Trophoblast cell (in vitro differentiated cells and primary cell): ENCODE measurements at regions not wholly inside any gene's neighbourhood (a gene's known extent, or its start where the extent isn't known, plus 50 kb on each side); places are given as distances from the start of the nearest gene placed in this dataset.

Source experiments
- DNase-seq, 2 donors: peaks; one replicate each; pipeline ENCODE4 v3.0.0-alpha.2; 2016
- H2AFZ ChIP-seq: 2 replicates; pipeline ENCODE4 v1.6.1; 2013; ENCODE audit warnings: low read length, moderate library complexity, mild to moderate bottlenecking; ENCODE audit not compliant: insufficient read depth, poor library complexity
- H2AK5ac ChIP-seq: 2 replicates; pipeline ENCODE4 v1.6.1; 2013; ENCODE audit warnings: mild to moderate bottlenecking, low read length
- H2BK120ac ChIP-seq: 2 replicates; pipeline ENCODE4 v1.6.1; 2013; ENCODE audit warnings: low read length, mild to moderate bottlenecking, moderate library complexity; ENCODE audit not compliant: insufficient read depth, poor library complexity
- H2BK12ac ChIP-seq: 2 replicates; pipeline ENCODE4 v1.6.1; 2013; ENCODE audit warnings: mild to moderate bottlenecking, low read length, moderate library complexity
- H2BK5ac ChIP-seq: 2 replicates; pipeline ENCODE4 v1.6.1; 2013; ENCODE audit warnings: low read length, low read depth, moderate library complexity, mild to moderate bottlenecking; ENCODE audit not compliant: poor library complexity
- H3K14ac ChIP-seq: 2 replicates; pipeline ENCODE4 v1.6.1; 2013; ENCODE audit warnings: mild to moderate bottlenecking, low read length
- H3K18ac ChIP-seq: 2 replicates; pipeline ENCODE4 v1.6.1; 2013; ENCODE audit warnings: mild to moderate bottlenecking, low read length
- H3K23ac ChIP-seq: 2 replicates; pipeline ENCODE4 v1.6.1; 2013; ENCODE audit warnings: low read length
- H3K27ac ChIP-seq: 2 replicates; pipeline ENCODE4 v1.5.1; 2013; ENCODE audit warnings: low read depth, mild to moderate bottlenecking, inconsistent platforms, low read length, moderate library complexity
- H3K27me3 ChIP-seq: 2 replicates; pipeline ENCODE4 v1.6.1; 2013; ENCODE audit warnings: inconsistent platforms, mild to moderate bottlenecking, low read length, moderate library complexity; ENCODE audit not compliant: insufficient read depth
- H3K36me3 ChIP-seq, 2 experiments: 1 replicate in 1 of 2; 2 replicates in 1 of 2; pipeline ENCODE4 v1.6.1; 2013; ENCODE audit warnings: low read length in 2 of 2, mild to moderate bottlenecking in 2 of 2, moderate library complexity in 1 of 2; ENCODE audit not compliant: insufficient read depth in 2 of 2, control insufficient read depth in 1 of 2
- H3K4ac ChIP-seq: 2 replicates; pipeline ENCODE4 v1.6.1; 2013; ENCODE audit warnings: low read depth, mild to moderate bottlenecking, low read length, moderate library complexity
- H3K4me1 ChIP-seq, 2 experiments: 1 replicate in 1 of 2; 2 replicates in 1 of 2; pipeline ENCODE4 v1.6.1; 2013; ENCODE audit warnings: low read length in 2 of 2, mild to moderate bottlenecking in 2 of 2, moderate library complexity in 1 of 2; ENCODE audit not compliant: insufficient read depth in 2 of 2, control insufficient read depth in 1 of 2
- H3K4me2 ChIP-seq: 2 replicates; pipeline ENCODE4 v1.6.1; 2013; ENCODE audit warnings: inconsistent platforms, mild to moderate bottlenecking, low read length, moderate library complexity
- H3K4me3 ChIP-seq: 2 replicates; pipeline ENCODE4 v1.5.1; 2013; ENCODE audit warnings: mild to moderate bottlenecking, low read depth, low read length, inconsistent platforms
- H3K79me1 ChIP-seq: one replicate; pipeline ENCODE4 v1.6.1; 2013; ENCODE audit warnings: low read length
- H3K79me2 ChIP-seq: 2 replicates; pipeline ENCODE4 v1.6.1; 2013; ENCODE audit warnings: low read length, mild to moderate bottlenecking; ENCODE audit not compliant: control insufficient read depth, insufficient read depth, poor library complexity
- H3K9ac ChIP-seq: 2 replicates; pipeline ENCODE4 v1.6.1; 2013; ENCODE audit warnings: mild to moderate bottlenecking, low read length
- H3K9me3 ChIP-seq: 2 replicates; pipeline ENCODE4 v1.6.1; 2013; ENCODE audit warnings: low read depth, mild to moderate bottlenecking, control low read depth, inconsistent platforms, low read length; ENCODE audit not compliant: insufficient read depth
- H4K12ac ChIP-seq: 2 replicates; pipeline ENCODE4 v1.6.1; 2013; ENCODE audit warnings: low read depth, mild to moderate bottlenecking, low read length, moderate library complexity
- H4K8ac ChIP-seq: 2 replicates; pipeline ENCODE4 v1.6.1; 2013; ENCODE audit warnings: low read depth, mild to moderate bottlenecking, low read length, moderate library complexity
- H4K91ac ChIP-seq: one replicate; pipeline ENCODE4 v1.6.1; 2013; ENCODE audit warnings: low read depth, mild to moderate bottlenecking, low read length, moderate library complexity
- WGBS: extraction: QIAGEN DNeasy Blood & Tissue Kit; methylation state at CpG from one replicate; pipeline ENCODE4 v1.1.7; 2013; ENCODE audit warnings: missing lambda C conversion rate; ENCODE audit not compliant: insufficient read length, insufficient coverage; ENCODE audit errors: extremely low coverage; 5-methylcytosine and 5-hydroxymethylcytosine counted together

GRCh38 chrX:49773993-49774392 is 55.1 kb upstream of the PAGE4 start:
- Histone ChIP-seq H3K36me3 (no peaks in the 10 kb centered on the region), H3K9ac (no peak overlapping the region), H4K91ac (no peak overlapping the region), H3K79me2 (no peaks in the 10 kb centered on the region), H3K27me3 (no peaks in the 10 kb centered on the region), H3K14ac (no peak overlapping the region), H4K12ac (no peak overlapping the region), H3K79me1 (no peaks in the 10 kb centered on the region), H3K4me2 (no peak overlapping the region), H2BK5ac (no peak overlapping the region), H2AFZ (no peak overlapping the region), H3K4ac (no peak overlapping the region), H3K27ac (no peak overlapping the region), H3K18ac (no peak overlapping the region), H2BK12ac (no peak overlapping the region), H3K23ac (no peak overlapping the region), H3K4me3 (no peak overlapping the region), H2BK120ac (no peak overlapping the region), H2AK5ac (no peak overlapping the region), H4K8ac (no peak overlapping the region), H3K9me3 (no peaks in the 10 kb centered on the region), H3K4me1 (no peaks in the 10 kb centered on the region)
- no CpG with 5 or more reads among the region's 2 CpGs for WGBS
- no peak for DNase-seq

GRCh38 chrX:49767236-49767635 is 61.9 kb upstream of the PAGE4 start:
- Histone ChIP-seq H3K79me2 (no peaks in the 10 kb centered on the region), H3K4me3 (no peak overlapping the region), H3K18ac (no peak overlapping the region), H3K36me3 (no peaks in the 10 kb centered on the region), H3K27ac (no peak overlapping the region), H4K8ac (no peak overlapping the region), H3K9me3 (no peaks in the 10 kb centered on the region), H2BK5ac (no peak overlapping the region), H3K4me2 (no peak overlapping the region), H2BK120ac (no peak overlapping the region), H3K9ac (no peak overlapping the region), H3K79me1 (no peaks in the 10 kb centered on the region), H2AK5ac (no peak overlapping the region), H3K4me1 (no peaks in the 10 kb centered on the region), H4K91ac (no peak overlapping the region), H3K27me3 (no peaks in the 10 kb centered on the region), H2BK12ac (no peak overlapping the region), H3K23ac (no peak overlapping the region), H4K12ac (no peak overlapping the region), H3K4ac (no peak overlapping the region), H3K14ac (no peak overlapping the region), H2AFZ (no peak overlapping the region)
- WGBS, result no CpG with 5 or more reads among the region's 1 CpG
- no peak for DNase-seq

- Histone ChIP-seq H2BK120ac (no peak overlapping the region), H3K23ac (no peak overlapping the region), H3K18ac (no peak overlapping the region), H3K4me1 (no peaks in the 10 kb centered on the region), H3K36me3 (no peaks in the 10 kb centered on the region), H3K14ac (no peak overlapping the region), H3K9ac (no peak overlapping the region), H3K4me3 (no peak overlapping the region), H2BK12ac (no peak overlapping the region), H3K4me2 (no peak overlapping the region), H3K27me3 (no peaks in the 10 kb centered on the region), H3K9me3 (no peaks in the 10 kb centered on the region), H4K91ac (no peak overlapping the region), H3K79me1 (no peaks in the 10 kb centered on the region), H3K4ac (no peak overlapping the region), H4K8ac (no peak overlapping the region), H3K27ac (no peak overlapping the region), H4K12ac (no peak overlapping the region), H2AK5ac (no peak overlapping the region), H3K79me2 (no peaks in the 10 kb centered on the region), H2BK5ac (no peak overlapping the region), H2AFZ (no peak overlapping the region)
- no CpG with 5 or more reads among the region's 2 CpGs for WGBS
- DNase-seq, result no peak
Measured at GRCh38 chrX:49762175-49762720, 66.5 kb upstream of the PAGE1 start.

- Histone ChIP-seq H4K91ac (no peak overlapping the region), H4K8ac (no peak overlapping the region), H3K4me3 (no peak overlapping the region), H3K36me3 (no peaks in the 10 kb centered on the region), H3K14ac (no peak overlapping the region), H3K23ac (no peak overlapping the region), H3K79me1 (no peaks in the 10 kb centered on the region), H3K27ac (no peak overlapping the region), H3K4me1 (no peaks in the 10 kb centered on the region), H2BK12ac (no peak overlapping the region), H3K4ac (no peak overlapping the region), H3K9me3 (no peaks in the 10 kb centered on the region), H3K79me2 (no peaks in the 10 kb centered on the region), H3K9ac (no peak overlapping the region), H3K4me2 (no peak overlapping the region), H3K18ac (no peak overlapping the region), H2AK5ac (no peak overlapping the region), H2BK5ac (no peak overlapping the region), H2AFZ (no peak overlapping the region), H2BK120ac (no peak overlapping the region), H4K12ac (no peak overlapping the region), H3K27me3 (no peaks in the 10 kb centered on the region)
- WGBS, result no CpG with 5 or more reads among the region's 2 CpGs
- DNase-seq, result peak in 1 of 2 donors; percentile 48
Measured at GRCh38 chrX:49761481-49761880, 65.7 kb upstream of the PAGE1 start.
